GM21529 (cell line): ENCODE measurements at regions not wholly inside any gene's neighbourhood (a gene's known extent, or its start where the extent isn't known, plus 50 kb on each side); places are given as distances from the start of the nearest gene placed in this dataset.

Source experiments
- ATAC-seq: cut with Tn5 transposase; IDR thresholded peaks from one replicate; pipeline ENCODE4 v1.9.1; 2021; ENCODE audit not compliant: unreplicated experiment

DNA sequence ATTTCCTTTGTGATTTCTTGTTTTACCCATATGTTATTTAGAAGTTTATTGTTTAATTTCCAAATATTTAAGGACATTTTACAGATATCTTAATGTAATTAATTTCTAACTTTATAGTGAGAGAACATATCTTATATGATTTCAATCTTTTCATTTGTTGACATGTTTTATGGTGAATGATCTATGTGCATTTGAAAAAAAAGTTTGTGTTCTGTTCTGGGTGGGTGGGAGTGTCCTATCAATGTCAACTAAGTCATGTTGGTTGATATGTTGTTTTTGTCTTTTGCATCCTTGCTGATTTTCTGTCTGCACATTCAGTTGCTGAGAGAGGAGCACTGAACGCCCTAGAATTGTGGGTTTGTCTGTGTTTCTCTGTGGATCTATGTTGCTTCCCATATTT, 50.3 kb upstream of the CBFA2T3 start:
- no peak for ATAC-seq

- ATAC-seq: peak; percentile 63
Observed at GRCh38 chr16:89031715-89032659, 55.0 kb upstream of the CBFA2T3 start.

DNA sequence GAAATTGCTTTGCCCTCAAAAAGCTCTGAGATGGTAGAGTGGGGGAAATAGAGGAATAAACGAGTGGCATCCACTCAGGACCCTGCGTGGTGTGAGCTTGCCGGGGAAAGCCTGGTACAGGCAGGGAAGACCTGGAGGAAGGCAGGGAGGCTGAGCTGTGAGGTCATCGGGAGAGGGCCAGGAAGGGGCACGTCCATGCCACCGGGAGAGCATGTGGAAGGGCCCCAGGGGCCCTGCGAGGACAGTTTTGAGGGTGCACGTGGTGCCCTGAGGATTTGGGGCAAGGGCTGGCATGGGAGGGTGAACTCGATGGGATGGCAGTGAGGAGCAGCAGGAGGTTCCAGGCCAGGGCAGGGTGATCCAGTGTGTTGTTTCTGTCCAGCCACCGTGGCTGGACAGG, 56.3 kb upstream of the CBFA2T3 start:
- ATAC-seq: no peak

GRCh38 chr16:89033796-89034572, 57.0 kb upstream of the CBFA2T3 start:
- no peak for ATAC-seq

- no peak for ATAC-seq
Observed at GRCh38 chr16:89034573-89034961, 57.6 kb upstream of the CBFA2T3 start.

DNA sequence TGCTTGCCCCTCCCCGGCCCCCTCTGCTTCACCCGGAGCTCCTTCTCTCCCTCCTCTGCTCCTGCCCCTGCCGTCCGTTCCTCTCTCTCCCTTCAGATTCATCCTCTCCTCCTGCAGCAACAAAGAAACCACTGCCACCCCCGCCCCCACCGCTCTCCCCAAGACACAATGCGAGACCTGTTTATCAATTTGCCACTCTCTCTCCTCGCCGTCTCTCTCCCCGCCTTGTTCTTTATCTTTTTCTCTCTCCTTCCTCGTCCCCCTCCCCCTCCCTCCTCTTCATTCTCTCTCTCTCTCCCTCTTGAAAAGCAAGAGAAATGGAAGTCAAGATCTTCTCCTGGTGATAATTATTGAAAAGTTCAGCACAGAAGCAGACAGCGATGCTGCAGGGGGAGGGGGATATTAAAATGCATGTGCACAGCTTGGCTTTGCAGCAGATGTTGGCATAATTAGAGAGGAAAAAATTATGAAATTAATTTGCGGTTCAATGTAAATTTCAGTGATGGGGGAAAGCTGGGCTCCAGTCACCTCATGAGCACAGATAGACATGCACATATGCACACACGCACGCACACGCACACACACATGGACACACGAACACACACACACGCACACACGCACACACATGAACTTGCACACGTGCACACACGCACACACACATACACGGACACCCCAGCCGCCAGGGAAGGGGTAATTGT, 58.1 kb upstream of the CBFA2T3 start:
- no peak for ATAC-seq

DNA sequence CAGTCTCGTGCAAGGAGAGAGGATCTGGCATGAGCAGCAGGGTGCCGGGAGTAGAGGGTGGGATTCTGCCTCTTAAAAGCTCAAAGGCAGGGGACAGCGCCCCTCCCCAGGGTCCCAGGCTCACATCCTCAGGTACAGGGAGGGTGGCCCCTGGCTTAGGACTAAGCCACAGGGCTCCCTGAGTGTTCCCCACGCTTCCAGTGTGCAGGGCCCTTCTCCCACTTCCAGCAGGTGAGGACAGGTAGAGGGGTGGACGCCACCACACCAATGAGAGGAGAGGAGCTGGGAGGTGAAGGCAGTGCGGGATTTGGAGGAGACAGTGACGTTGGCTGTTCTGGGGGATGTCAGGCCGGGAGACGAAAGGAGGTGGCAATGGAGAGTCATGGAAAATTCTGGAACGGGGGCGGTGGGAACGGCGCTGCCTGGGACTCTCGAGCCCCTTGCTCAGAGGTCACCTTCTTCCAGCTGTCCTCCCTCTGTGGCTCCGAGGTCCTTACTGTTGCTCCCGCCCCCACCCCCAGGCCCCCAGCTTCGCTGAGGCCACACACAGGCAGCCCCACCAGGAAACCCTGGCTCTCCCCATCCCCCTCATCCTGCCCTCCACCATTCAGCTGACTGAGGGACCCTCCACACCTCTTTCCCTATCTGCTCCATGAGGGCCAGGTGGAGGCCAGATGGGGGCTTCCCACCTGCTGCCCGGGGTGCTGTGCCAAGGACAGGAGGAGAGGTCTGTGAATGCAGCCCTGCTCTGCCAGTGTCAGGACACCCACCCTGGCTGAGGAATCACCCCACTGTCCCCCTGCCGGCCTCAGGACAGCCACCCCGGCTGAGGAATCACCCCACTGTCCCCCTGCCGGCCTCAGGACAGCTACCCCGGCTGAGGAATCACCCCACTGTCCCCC, 57.7 kb upstream of the ACSF3 start:
- no peak for ATAC-seq

- no peak for ATAC-seq
Observed at GRCh38 chr16:89036776-89037175, 56.9 kb upstream of the ACSF3 start.

DNA sequence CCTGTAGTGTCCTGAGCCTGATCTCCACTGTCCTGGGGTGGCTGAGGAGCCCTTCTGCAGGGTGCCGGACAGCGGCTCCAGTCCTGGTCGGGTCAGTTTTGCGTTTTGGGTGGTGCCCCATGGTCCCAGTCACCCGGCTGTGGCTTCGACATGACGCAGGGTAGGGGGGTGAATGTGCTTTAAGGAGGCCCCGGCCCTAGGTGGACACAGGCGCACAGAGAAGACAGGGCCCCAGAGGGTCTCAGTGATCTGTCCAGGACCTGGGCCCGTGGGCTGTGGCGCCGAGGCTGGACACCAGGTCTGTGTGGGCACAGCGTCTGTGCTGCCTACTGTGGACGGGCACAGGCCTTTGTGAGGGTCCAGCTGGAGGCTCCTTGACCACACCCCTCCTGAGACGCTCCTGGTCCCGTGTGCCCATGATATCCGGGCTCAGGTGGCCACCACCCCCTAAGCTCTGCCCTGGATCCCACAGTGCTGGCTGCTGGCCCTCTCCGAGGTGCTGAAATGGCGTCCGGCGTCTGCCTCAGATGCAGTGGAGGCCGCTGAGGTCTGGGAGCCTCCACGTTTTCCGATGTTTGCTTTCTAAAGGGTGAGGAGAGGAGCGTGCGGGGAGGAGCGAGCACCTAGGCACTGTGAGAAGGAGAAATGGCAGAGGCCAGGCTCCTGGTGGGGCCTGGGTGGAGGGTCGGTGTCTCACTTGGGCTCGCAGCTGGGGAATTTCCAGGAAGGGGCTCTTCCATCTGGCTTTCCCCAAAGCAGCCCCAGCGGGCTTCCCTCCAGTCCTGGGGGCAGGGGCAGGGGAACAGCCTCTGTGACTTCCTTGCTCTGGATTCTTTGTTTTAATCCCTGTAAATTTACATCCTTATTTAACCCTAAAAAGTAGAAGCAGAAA, 56.1 kb upstream of the ACSF3 start:
- ATAC-seq: no peak

- ATAC-seq: no peak
Observed at GRCh38 chr16:89038221-89038721, 55.4 kb upstream of the ACSF3 start.

GRCh38 chr16:89038811-89039735, 54.6 kb upstream of the ACSF3 start:
- ATAC-seq: no peak

GRCh38 chr16:89039756-89040155, 53.9 kb upstream of the ACSF3 start:
- ATAC-seq: no peak

- no peak for ATAC-seq
Observed at GRCh38 chr16:89040391-89040790, 53.3 kb upstream of the ACSF3 start.

- no peak for ATAC-seq
Observed at GRCh38 chr16:89040861-89041570, 52.6 kb upstream of the ACSF3 start.

DNA sequence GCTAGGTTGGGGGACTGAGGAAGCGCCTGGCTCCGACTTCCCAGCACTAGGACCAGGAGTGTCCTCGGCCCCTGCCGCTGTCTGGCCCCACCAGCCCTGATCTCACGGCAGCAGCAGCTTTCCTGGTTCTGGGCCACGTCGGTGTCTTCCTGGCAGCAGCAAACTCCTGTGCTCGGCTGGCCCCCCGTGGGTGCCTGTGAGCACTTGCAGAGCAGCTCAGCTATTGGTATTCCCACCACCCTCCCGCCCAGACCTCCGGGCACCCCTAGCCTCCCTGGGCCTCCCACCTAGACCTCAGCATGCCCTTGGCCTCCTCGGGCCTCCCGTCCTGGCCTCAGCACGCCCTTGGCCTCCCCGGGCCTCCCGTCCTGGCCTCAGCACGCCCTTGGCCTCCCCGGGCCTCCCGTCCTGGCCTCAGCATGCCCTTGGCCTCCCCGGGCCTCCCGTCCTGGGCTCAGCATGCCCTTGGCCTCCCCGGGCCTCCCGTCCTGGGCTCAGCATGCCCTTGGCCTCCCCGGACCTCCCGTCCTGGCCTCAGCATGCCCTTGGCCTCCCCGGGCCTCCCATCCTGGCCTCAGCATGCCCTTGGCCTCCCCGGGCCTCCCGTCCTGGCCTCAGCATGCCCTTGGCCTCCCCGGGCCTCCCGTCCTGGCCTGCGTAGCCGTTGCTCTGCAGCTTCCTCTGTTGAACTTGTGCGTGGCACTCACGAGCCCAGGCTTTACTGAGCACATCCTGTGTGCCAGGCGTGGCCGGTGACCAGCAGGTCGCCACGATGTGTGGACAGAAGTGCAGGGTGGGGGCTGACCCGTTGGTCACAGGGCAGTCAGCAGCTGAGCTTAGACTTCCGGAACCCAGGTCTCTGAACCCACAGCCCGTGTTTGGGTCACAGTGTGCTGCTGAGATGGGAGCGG, 51.8 kb upstream of the ACSF3 start:
- ATAC-seq: no peak

DNA sequence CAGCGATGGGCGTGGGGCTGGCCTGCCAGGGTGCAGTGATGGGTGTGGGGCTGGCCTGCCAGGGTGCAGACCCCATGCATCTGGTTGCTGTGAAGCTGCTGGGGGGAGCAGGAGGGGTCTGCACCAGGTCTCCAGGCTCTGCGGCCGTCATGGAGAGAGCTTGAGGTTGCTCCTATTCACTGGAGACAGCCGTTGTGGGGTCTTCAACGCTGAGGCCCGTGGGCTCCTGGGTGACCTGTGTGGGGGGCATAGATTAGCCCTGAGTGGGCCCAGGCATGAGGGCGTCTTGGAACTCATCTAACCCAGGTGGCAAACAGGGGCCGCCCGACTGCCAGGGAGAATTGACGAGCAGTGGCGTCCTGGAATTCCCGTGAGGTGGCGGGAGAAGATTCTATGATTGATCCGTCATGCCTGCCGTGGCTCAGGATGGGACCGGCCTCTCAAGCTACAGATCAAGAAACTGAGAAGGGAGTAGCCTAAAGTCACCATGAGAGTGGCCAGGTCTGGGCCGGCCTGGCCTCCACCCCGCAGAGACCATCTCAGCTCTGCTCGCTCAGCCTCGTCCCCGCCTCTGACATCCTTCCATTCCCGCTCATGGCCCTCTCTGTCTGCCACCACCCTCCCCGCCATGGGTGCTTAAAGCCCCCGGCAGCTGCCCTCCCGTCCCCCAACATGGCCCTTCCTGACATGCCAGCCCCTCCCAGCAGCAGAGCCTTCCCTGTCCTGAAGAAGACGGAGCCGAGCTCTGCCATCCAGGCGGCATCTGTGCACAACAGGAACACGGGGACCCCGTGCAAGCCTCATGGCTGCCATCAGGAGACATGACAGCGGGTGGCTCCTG, 50.7 kb upstream of the ACSF3 start:
- ATAC-seq: no peak
